ENCODE measurements at regions not wholly inside any gene's neighbourhood (a gene's known extent, or its start where the extent isn't known, plus 50 kb on each side); places are given as distances from the start of the nearest gene placed in this dataset.

DNA sequence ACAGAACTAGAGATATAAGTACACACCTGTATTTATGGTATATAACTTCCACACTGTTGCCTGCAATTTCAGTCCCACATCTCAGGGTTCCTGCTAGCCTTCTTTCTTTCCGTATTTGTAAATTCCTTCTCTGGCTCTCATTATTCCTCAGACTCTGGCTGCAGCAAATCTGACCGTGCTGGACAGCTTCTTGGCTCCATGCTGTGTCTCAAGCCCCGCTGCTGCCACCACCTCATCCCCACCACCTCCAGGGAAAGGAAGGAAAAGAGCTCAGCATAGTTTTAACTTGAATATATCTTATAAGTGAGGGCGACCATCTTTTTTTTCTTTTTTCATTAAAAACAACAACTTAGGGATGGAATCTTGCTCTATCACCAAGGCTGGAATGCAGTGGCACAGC, 155.6 kb upstream of the CXCL13 start:
- H3K27ac ChIP-seq (ENCODE audit: insufficient read length, low read depth, low read length) = no peak overlapping the region
- no peak overlapping the region for H3K4ac ChIP-seq (ENCODE audit: low read depth, low read length)
- no peaks in the 10 kb centered on the region for H4K20me1 ChIP-seq (ENCODE audit: control insufficient read depth, insufficient read depth, insufficient read length)
- no peak overlapping the region for H4K8ac ChIP-seq (replicated peaks; ENCODE audit: insufficient read length, low read depth, low read length)
- no peaks in the 10 kb centered on the region for H3K79me1 ChIP-seq (ENCODE audit: insufficient read depth, low read depth, low read length, poor library complexity, severe bottlenecking)
- no peak overlapping the region for H2BK5ac ChIP-seq (ENCODE audit: insufficient read length, low read length)
- no peaks in the 10 kb centered on the region for H3K36me3 Mint-ChIP-seq (ENCODE audit: insufficient read depth in 1 of 3, low read depth in 3 of 3)
- H3K27me3 Mint-ChIP-seq (ENCODE audit: low read depth) = peaks cover 3% of the 10 kb centered on the region
- no peak overlapping the region for H3K56ac ChIP-seq (ENCODE audit: insufficient read length, low read depth, low read length)
- no CpG with 5 or more reads among the region's 4 CpGs for WGBS (ENCODE audit: extremely low coverage, insufficient read length, low lambda C conversion rate)
- H3K9ac ChIP-seq (ENCODE audit: extremely low read depth, insufficient read length, low read length) = no peak overlapping the region
- no peak overlapping the region for H2BK20ac ChIP-seq (ENCODE audit: low read depth, low read length, poor library complexity, severe bottlenecking)
- no peak overlapping the region for H2BK15ac ChIP-seq (ENCODE audit: low read depth, low read length)
- no peak overlapping the region for H2BK12ac ChIP-seq (ENCODE audit: insufficient read length, low read depth, low read length)
- no peaks in the 10 kb centered on the region for H3K9me3 Mint-ChIP-seq
- H2AFZ ChIP-seq (ENCODE audit: low read length) = no peak overlapping the region
- no peak overlapping the region for H3K18ac ChIP-seq (ENCODE audit: insufficient read length, low read depth, low read length)
- H3K4me1 ChIP-seq (ENCODE audit: insufficient read depth, low read length) = no peaks in the 10 kb centered on the region
- H3K23me2 ChIP-seq (ENCODE audit: insufficient read length, low read depth, low read length, poor library complexity, severe bottlenecking) = no peaks in the 10 kb centered on the region
- no peak overlapping the region for H3K4me2 ChIP-seq (ENCODE audit: insufficient read depth, insufficient read length, low read length)
- H3K27ac Mint-ChIP-seq = no peak overlapping the region
- no peak overlapping the region for H3K4me3 Mint-ChIP-seq
- H2BK120ac ChIP-seq (ENCODE audit: low read depth, low read length, poor library complexity, severe bottlenecking) = no peak overlapping the region
- H2AK5ac ChIP-seq (ENCODE audit: insufficient read length, low read length) = no peak overlapping the region
- TF ChIP-seq, protein P1, sequence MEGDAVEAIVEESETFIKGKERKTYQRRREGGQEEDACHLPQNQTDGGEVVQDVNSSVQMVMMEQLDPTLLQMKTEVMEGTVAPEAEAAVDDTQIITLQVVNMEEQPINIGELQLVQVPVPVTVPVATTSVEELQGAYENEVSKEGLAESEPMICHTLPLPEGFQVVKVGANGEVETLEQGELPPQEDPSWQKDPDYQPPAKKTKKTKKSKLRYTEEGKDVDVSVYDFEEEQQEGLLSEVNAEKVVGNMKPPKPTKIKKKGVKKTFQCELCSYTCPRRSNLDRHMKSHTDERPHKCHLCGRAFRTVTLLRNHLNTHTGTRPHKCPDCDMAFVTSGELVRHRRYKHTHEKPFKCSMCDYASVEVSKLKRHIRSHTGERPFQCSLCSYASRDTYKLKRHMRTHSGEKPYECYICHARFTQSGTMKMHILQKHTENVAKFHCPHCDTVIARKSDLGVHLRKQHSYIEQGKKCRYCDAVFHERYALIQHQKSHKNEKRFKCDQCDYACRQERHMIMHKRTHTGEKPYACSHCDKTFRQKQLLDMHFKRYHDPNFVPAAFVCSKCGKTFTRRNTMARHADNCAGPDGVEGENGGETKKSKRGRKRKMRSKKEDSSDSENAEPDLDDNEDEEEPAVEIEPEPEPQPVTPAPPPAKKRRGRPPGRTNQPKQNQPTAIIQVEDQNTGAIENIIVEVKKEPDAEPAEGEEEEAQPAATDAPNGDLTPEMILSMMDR (conservative IDR thresholded peaks at IDR 0.05) = no peak
- no peaks in the 10 kb centered on the region for H3K9me3 ChIP-seq (ENCODE audit: control insufficient read depth, low read depth, low read length)
- no peak overlapping the region for H3K14ac ChIP-seq (ENCODE audit: insufficient read depth, low read length)
- no peaks in the 10 kb centered on the region for H3K79me2 ChIP-seq (ENCODE audit: insufficient read depth, low read length)
- no peak for DNase-seq
- H3K4me1 Mint-ChIP-seq = no peaks in the 10 kb centered on the region
- no peak overlapping the region for H3T11ph ChIP-seq (ENCODE audit: low read length)
- no peaks in the 10 kb centered on the region for H3K27me3 ChIP-seq (ENCODE audit: insufficient read depth, low read length)
- H4K91ac ChIP-seq (ENCODE audit: insufficient read length, low read depth, low read length) = no peak overlapping the region
- no peak overlapping the region for H3K23ac ChIP-seq (ENCODE audit: insufficient read length, low read depth, low read length)
- H4K5ac ChIP-seq (ENCODE audit: insufficient read length, low read depth, low read length) = no peak overlapping the region
